ENCODE measurements at regions not wholly inside any gene's neighbourhood (a gene's known extent, or its start where the extent isn't known, plus 50 kb on each side); places are given as distances from the start of the nearest gene placed in this dataset.

GRCh38 chr7:153447011-153447410 lies 605.2 kb upstream of the DPP6 start:
- ChIA-PET CTCF (no interaction called here), POLR2A (no interaction called here)
- Histone ChIP-seq H3K4me3 (ENCODE audit: low read length) (no peak overlapping the region), H3K9me3 (ENCODE audit: low read length) (no peaks in the 10 kb centered on the region), H3K4me1 (ENCODE audit: insufficient read depth, low read length) (no peaks in the 10 kb centered on the region), H3K27me3 (ENCODE audit: insufficient read depth, low read length, poor library complexity, severe bottlenecking) (no peaks in the 10 kb centered on the region), H3K27ac (ENCODE audit: low read depth, low read length) (no peak overlapping the region), H3K36me3 (ENCODE audit: insufficient read depth, low read length) (no peaks in the 10 kb centered on the region)
- no peaks in the 10 kb centered on the region for H3K4me1 Mint-ChIP-seq
- peaks cover 0 to 3% (median 2%) of the 10 kb centered on the region in 5 donors for H3K9me3 Mint-ChIP-seq
- H3K4me3 Mint-ChIP-seq, result no peak overlapping the region
- H3K27me3 Mint-ChIP-seq, result peaks cover 0 to 2% of the 10 kb centered on the region in 2 donors
- no peaks in the 10 kb centered on the region for H3K36me3 Mint-ChIP-seq
- H3K27ac Mint-ChIP-seq, result no peak overlapping the region
- DNase-seq, result no peak

DNA sequence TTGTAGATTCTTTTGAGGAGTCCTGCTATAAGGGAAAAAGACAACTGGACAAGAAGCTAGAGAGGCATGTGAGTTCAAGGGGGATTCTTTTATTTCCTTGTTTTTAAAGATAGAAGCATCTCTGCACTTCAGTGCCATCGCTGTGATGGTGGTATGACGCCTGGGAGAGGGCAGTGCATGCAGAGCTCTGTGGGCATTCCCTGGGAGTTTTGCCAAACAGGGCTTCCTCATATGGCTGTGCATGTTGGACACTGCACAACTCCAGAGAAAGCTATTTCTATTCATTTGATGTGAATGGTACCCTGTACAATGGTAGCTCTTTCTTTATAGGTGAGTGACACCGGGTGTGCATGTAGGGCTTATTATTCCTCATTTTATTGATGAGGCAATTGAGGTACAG lies 599.5 kb upstream of the DPP6 start:
- ChIA-PET CTCF (no interaction called here), POLR2A (no interaction called here)
- H3K9me3 Mint-ChIP-seq, result peaks cover 0 to 3% (median 3%) of the 10 kb centered on the region in 5 donors
- H3K36me3 Mint-ChIP-seq, result no peaks in the 10 kb centered on the region
- Histone ChIP-seq H3K27me3 (ENCODE audit: insufficient read depth, low read length, poor library complexity, severe bottlenecking) (no peaks in the 10 kb centered on the region), H3K4me1 (ENCODE audit: insufficient read depth, low read length) (no peaks in the 10 kb centered on the region), H3K36me3 (ENCODE audit: insufficient read depth, low read length) (no peaks in the 10 kb centered on the region), H3K9me3 (ENCODE audit: low read length) (no peaks in the 10 kb centered on the region), H3K27ac (ENCODE audit: low read depth, low read length) (no peak overlapping the region), H3K4me3 (ENCODE audit: low read length) (no peak overlapping the region)
- no peak overlapping the region for H3K27ac Mint-ChIP-seq
- no peaks in the 10 kb centered on the region for H3K27me3 Mint-ChIP-seq
- no peak for DNase-seq
- H3K4me3 Mint-ChIP-seq, result no peak overlapping the region
- no peaks in the 10 kb centered on the region for H3K4me1 Mint-ChIP-seq

DNA sequence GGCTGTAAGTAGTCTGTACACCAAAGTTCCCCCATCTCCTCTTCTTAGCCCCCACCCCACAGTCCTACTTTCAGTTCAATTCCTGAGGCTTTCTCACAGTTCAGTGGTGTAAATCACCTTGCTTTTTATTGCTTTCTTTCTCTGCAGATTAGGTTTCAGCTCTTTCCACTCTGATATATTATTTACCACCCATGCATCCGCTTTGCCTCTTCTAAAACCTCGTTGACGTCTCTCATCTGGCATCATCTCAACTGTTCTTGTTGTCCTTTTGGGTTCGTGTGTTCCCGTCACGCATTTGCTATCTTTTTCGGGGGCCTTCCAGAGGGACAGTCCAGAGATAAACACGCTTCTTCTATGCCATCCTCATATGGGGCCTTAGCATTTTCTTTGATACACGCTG lies 597.9 kb upstream of the DPP6 start:
- no peaks in the 10 kb centered on the region for H3K27me3 ChIP-seq (ENCODE audit: insufficient read depth, low read length, poor library complexity, severe bottlenecking)
- no peaks in the 10 kb centered on the region for H3K9me3 ChIP-seq (ENCODE audit: low read length)
- no peaks in the 10 kb centered on the region for H3K4me1 ChIP-seq (ENCODE audit: insufficient read depth, low read length)
- no peaks in the 10 kb centered on the region for H3K36me3 ChIP-seq (ENCODE audit: insufficient read depth, low read length)
- Mint-ChIP-seq H3K9me3 (peaks cover 0 to 3% (median 3%) of the 10 kb centered on the region in 5 donors), H3K4me1 (no peaks in the 10 kb centered on the region), H3K4me3 (no peak overlapping the region), H3K27ac (no peak overlapping the region), H3K36me3 (no peaks in the 10 kb centered on the region), H3K27me3 (no peaks in the 10 kb centered on the region)
- no peak overlapping the region for H3K4me3 ChIP-seq (ENCODE audit: low read length)
- ChIA-PET POLR2A (no interaction called here), CTCF (no interaction called here)
- no peak overlapping the region for H3K27ac ChIP-seq (ENCODE audit: low read depth, low read length)
- DNase-seq, result no peak

GRCh38 chr7:153457746-153458145 lies 594.5 kb upstream of the DPP6 start:
- H3K36me3 Mint-ChIP-seq, result no peaks in the 10 kb centered on the region
- H3K36me3 ChIP-seq (ENCODE audit: insufficient read depth, low read length), result no peaks in the 10 kb centered on the region
- no peak overlapping the region for H3K4me3 ChIP-seq (ENCODE audit: low read length)
- H3K4me1 Mint-ChIP-seq, result no peaks in the 10 kb centered on the region
- H3K27me3 ChIP-seq (ENCODE audit: insufficient read depth, low read length, poor library complexity, severe bottlenecking), result no peaks in the 10 kb centered on the region
- H3K27ac ChIP-seq (ENCODE audit: low read depth, low read length), result no peak overlapping the region
- no peak for DNase-seq
- H3K27ac Mint-ChIP-seq, result no peak overlapping the region
- POLR2A ChIA-PET, result no interaction called here
- no peaks in the 10 kb centered on the region for H3K4me1 ChIP-seq (ENCODE audit: insufficient read depth, low read length)
- no peaks in the 10 kb centered on the region for H3K27me3 Mint-ChIP-seq
- CTCF ChIA-PET, result no interaction called here
- H3K9me3 ChIP-seq (ENCODE audit: low read length), result no peaks in the 10 kb centered on the region
- peaks cover 6 to 9% (median 7%) of the 10 kb centered on the region in 5 donors for H3K9me3 Mint-ChIP-seq
- no peak overlapping the region for H3K4me3 Mint-ChIP-seq

DNA sequence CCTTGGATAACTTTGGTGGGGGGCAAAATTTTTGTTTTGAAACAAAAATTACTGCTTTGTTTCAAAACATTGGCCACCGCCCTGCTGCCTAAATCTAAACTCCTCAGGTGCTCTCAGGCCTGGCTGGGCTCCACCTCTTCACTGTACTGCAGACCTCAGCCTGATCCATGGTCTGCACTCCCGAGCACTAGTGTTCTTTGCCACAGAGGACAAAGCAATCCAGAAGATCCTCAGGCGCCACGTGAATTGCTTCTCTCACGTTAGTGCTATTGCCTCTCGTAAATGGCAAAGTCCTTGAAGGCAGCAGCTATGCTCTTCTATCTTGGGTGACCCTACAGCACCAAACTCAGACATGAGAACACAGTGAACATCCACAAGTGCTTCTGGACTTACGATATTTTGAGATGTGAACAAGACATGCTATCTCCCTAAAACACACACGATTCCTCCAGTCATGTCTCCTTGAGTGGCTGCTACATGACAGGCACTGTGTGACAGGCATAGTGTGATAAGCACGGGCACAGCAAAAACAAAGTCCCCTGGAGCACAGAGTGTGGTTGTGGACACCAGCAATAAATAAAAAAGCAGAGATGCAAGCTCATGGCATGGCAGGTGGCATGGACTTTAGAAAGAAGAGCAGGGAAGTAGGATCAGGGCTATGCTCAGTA lies 582.1 kb upstream of the DPP6 start:
- Mint-ChIP-seq H3K27ac (no peak overlapping the region), H3K9me3 (peaks cover 0 to 16% (median 8%) of the 10 kb centered on the region in 5 donors), H3K4me1 (no peaks in the 10 kb centered on the region), H3K4me3 (no peak overlapping the region), H3K36me3 (no peaks in the 10 kb centered on the region), H3K27me3 (no peaks in the 10 kb centered on the region)
- Histone ChIP-seq H3K36me3 (ENCODE audit: insufficient read depth, low read length) (no peaks in the 10 kb centered on the region), H3K27ac (ENCODE audit: low read depth, low read length) (no peak overlapping the region), H3K9me3 (ENCODE audit: low read length) (no peaks in the 10 kb centered on the region), H3K4me1 (ENCODE audit: insufficient read depth, low read length) (no peaks in the 10 kb centered on the region), H3K27me3 (ENCODE audit: insufficient read depth, low read length, poor library complexity, severe bottlenecking) (no peaks in the 10 kb centered on the region), H3K4me3 (ENCODE audit: low read length) (no peak overlapping the region)
- CTCF ChIA-PET, result no interaction called here
- no peak for DNase-seq
- POLR2A ChIA-PET, result no interaction called here

DNA sequence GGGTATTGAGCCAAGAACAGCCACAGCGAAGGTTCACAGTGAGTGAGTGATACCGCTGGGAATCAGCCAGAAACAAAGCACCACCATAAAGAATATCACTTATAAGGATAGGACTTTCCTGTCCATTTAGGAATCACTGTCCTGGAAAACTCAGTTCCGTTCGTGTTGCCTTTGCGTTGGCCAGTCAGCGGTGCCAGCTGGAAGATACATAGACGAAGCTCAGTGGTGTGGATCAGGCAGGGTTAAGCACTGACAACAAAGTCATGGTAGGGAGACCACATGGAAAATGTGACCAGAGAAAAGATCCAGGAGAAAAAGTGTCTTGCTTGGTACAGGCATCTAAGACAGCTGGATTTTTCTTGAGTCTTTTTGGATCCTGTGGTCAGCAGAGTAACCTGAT lies 579.7 kb upstream of the DPP6 start:
- Histone ChIP-seq H3K27ac (ENCODE audit: low read depth, low read length) (no peak overlapping the region), H3K27me3 (ENCODE audit: insufficient read depth, low read length, poor library complexity, severe bottlenecking) (no peaks in the 10 kb centered on the region), H3K4me1 (ENCODE audit: insufficient read depth, low read length) (no peaks in the 10 kb centered on the region), H3K4me3 (ENCODE audit: low read length) (no peak overlapping the region), H3K9me3 (ENCODE audit: low read length) (no peaks in the 10 kb centered on the region), H3K36me3 (ENCODE audit: insufficient read depth, low read length) (no peaks in the 10 kb centered on the region)
- Mint-ChIP-seq H3K27me3 (no peaks in the 10 kb centered on the region), H3K9me3 (peaks cover 0 to 16% (median 5%) of the 10 kb centered on the region in 5 donors), H3K36me3 (no peaks in the 10 kb centered on the region), H3K4me3 (no peak overlapping the region), H3K27ac (no peak overlapping the region), H3K4me1 (no peaks in the 10 kb centered on the region)
- DNase-seq, result no peak
- POLR2A ChIA-PET, result no interaction called here
- CTCF ChIA-PET, result no interaction called here

DNA sequence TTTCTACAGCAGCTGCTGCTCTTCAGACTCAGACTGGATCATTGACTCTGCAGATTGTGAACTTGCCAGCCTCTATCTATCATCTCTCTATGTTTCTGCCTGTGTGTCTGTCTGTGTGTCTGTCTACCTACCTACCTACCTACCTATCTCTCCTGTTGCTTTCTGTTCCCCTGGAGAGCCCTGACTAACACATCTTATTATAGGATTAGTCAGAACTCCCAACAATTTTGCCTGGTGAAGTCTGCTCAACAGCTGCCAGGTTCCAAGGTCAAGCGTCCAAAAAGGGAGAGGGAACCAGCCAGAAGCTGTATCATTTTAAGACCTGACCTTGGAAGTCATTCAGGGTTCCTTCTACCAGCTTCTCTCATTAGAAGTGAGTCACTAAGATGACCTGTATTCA lies 579.0 kb upstream of the DPP6 start:
- H3K27ac Mint-ChIP-seq, result no peak overlapping the region
- H3K27ac ChIP-seq (ENCODE audit: low read depth, low read length), result no peak overlapping the region
- DNase-seq, result no peak
- H3K4me3 Mint-ChIP-seq, result no peak overlapping the region
- H3K27me3 ChIP-seq (ENCODE audit: insufficient read depth, low read length, poor library complexity, severe bottlenecking), result no peaks in the 10 kb centered on the region
- peaks cover 0 to 10% (median 3%) of the 10 kb centered on the region in 5 donors for H3K9me3 Mint-ChIP-seq
- H3K4me1 Mint-ChIP-seq, result no peaks in the 10 kb centered on the region
- H3K9me3 ChIP-seq (ENCODE audit: low read length), result no peaks in the 10 kb centered on the region
- H3K36me3 ChIP-seq (ENCODE audit: insufficient read depth, low read length), result no peaks in the 10 kb centered on the region
- POLR2A ChIA-PET, result no interaction called here
- no peaks in the 10 kb centered on the region for H3K4me1 ChIP-seq (ENCODE audit: insufficient read depth, low read length)
- CTCF ChIA-PET, result no interaction called here
- H3K4me3 ChIP-seq (ENCODE audit: low read length), result no peak overlapping the region
- no peaks in the 10 kb centered on the region for H3K36me3 Mint-ChIP-seq
- H3K27me3 Mint-ChIP-seq, result no peaks in the 10 kb centered on the region

GRCh38 chr7:153475239-153475638 lies 577.0 kb upstream of the DPP6 start:
- POLR2A ChIA-PET, result no interaction called here
- Histone ChIP-seq H3K27me3 (ENCODE audit: insufficient read depth, low read length, poor library complexity, severe bottlenecking) (no peaks in the 10 kb centered on the region), H3K4me1 (ENCODE audit: insufficient read depth, low read length) (no peaks in the 10 kb centered on the region), H3K36me3 (ENCODE audit: insufficient read depth, low read length) (no peaks in the 10 kb centered on the region), H3K9me3 (ENCODE audit: low read length) (no peaks in the 10 kb centered on the region), H3K4me3 (ENCODE audit: low read length) (no peak overlapping the region), H3K27ac (ENCODE audit: low read depth, low read length) (no peak overlapping the region)
- DNase-seq, result no peak
- Mint-ChIP-seq H3K27ac (no peak overlapping the region), H3K9me3 (peaks cover 3 to 10% (median 7%) of the 10 kb centered on the region in 5 donors), H3K27me3 (no peaks in the 10 kb centered on the region), H3K36me3 (no peaks in the 10 kb centered on the region), H3K4me3 (no peak overlapping the region), H3K4me1 (no peaks in the 10 kb centered on the region)
- CTCF ChIA-PET, result no interaction called here

DNA sequence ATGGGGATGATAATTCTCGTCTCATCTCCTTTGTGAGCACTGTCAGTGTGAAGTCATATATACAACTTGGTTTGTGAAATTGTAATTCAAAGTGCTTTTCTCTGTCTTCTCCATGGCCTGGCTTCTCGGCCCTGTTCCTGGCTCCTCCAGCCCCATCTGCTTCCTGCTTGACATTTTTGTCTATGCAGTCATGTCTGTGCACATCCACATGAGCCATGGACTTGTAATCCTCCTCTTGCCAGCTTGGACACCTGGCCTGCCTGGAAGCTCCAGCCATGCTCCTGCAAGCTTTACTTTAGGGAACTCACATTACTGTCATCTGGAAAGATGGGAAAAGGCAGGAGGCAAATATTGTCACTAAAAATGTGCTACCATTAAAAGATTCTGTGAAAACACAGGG lies 576.0 kb upstream of the DPP6 start:
- DNase-seq, result no peak
- Mint-ChIP-seq H3K9me3 (peaks cover 3 to 12% (median 8%) of the 10 kb centered on the region in 5 donors), H3K27ac (no peak overlapping the region), H3K4me3 (no peak overlapping the region), H3K27me3 (no peaks in the 10 kb centered on the region), H3K36me3 (no peaks in the 10 kb centered on the region), H3K4me1 (no peaks in the 10 kb centered on the region)
- H3K36me3 ChIP-seq (ENCODE audit: insufficient read depth, low read length), result no peaks in the 10 kb centered on the region
- H3K27me3 ChIP-seq (ENCODE audit: insufficient read depth, low read length, poor library complexity, severe bottlenecking), result no peaks in the 10 kb centered on the region
- no peak overlapping the region for H3K27ac ChIP-seq (ENCODE audit: low read depth, low read length)
- H3K9me3 ChIP-seq (ENCODE audit: low read length), result no peaks in the 10 kb centered on the region
- H3K4me3 ChIP-seq (ENCODE audit: low read length), result no peak overlapping the region
- CTCF ChIA-PET, result no interaction called here
- POLR2A ChIA-PET, result no interaction called here
- no peaks in the 10 kb centered on the region for H3K4me1 ChIP-seq (ENCODE audit: insufficient read depth, low read length)
